GM10266 (cell line): ENCODE measurements at regions not wholly inside any gene's neighbourhood (a gene's known extent, or its start where the extent isn't known, plus 50 kb on each side); places are given as distances from the start of the nearest gene placed in this dataset.

Experiments used
- DNase-seq: peaks from one replicate; pipeline ENCODE4 v3.0.0; 2012; ENCODE audit errors: extremely low spot score
- CTCF ChIP-seq: IDR thresholded peaks from 2 replicates; pipeline ENCODE4 v1.5.1; 2012; ENCODE audit warnings: mild to moderate bottlenecking, low read depth; ENCODE audit not compliant: control insufficient read depth, insufficient read depth; ENCODE audit errors: missing control alignments

GRCh38 chr21:25461725-25462124 is 145.6 kb downstream of the MRPL39 start:
- no peak for TF ChIP-seq CTCF
- DNase-seq, result no peak

GRCh38 chr21:25459993-25460392 is 147.3 kb downstream of the MRPL39 start:
- TF ChIP-seq CTCF, result no peak
- no peak for DNase-seq

- no peak for DNase-seq
- TF ChIP-seq CTCF, result no peak
Measured at GRCh38 chr21:25459365-25459764, 147.9 kb downstream of the MRPL39 start.

GRCh38 chr21:25458484-25458883 is 148.8 kb downstream of the MRPL39 start:
- no peak for TF ChIP-seq CTCF
- DNase-seq, result no peak

- no peak for TF ChIP-seq CTCF
- DNase-seq, result no peak
Measured at GRCh38 chr21:25457946-25458345, 149.3 kb downstream of the MRPL39 start.

GRCh38 chr21:25457411-25457810 is 149.9 kb downstream of the MRPL39 start:
- peak; percentile 51 for DNase-seq
- no peak for TF ChIP-seq CTCF

GRCh38 chr21:25456672-25457071 is 150.6 kb downstream of the MRPL39 start:
- peak; percentile 16 for DNase-seq
- no peak for TF ChIP-seq CTCF
